ENCODE measurements at regions not wholly inside any gene's neighbourhood (a gene's known extent, or its start where the extent isn't known, plus 50 kb on each side); places are given as distances from the start of the nearest gene placed in this dataset.

- DNase-seq (ENCODE audit: low read depth), result no peak
These were observed 298.6 kb upstream of the AKR1E2 start for GRCh38 chr10:4527281-4527970.

- DNase-seq (ENCODE audit: low read depth), result no peak
These were observed 299.7 kb upstream of the AKR1E2 start for GRCh38 chr10:4526311-4526731.

GRCh38 chr10:4525103-4525502, 300.9 kb upstream of the AKR1E2 start:
- DNase-seq (ENCODE audit: low read depth), result no peak

GRCh38 chr10:4522296-4523000, 303.6 kb upstream of the AKR1E2 start:
- no peak for DNase-seq (ENCODE audit: low read depth)

- peak; percentile 92 for DNase-seq (ENCODE audit: low read depth)
These were observed 306.2 kb upstream of the AKR1E2 start for GRCh38 chr10:4519658-4520402.

GRCh38 chr10:4517746-4518145, 308.3 kb upstream of the AKR1E2 start:
- no peak for DNase-seq (ENCODE audit: low read depth)

GRCh38 chr10:4515721-4516120, 310.3 kb upstream of the AKR1E2 start:
- no peak for DNase-seq (ENCODE audit: low read depth)

- DNase-seq (ENCODE audit: low read depth), result no peak
These were observed 311.4 kb upstream of the AKR1E2 start for GRCh38 chr10:4514445-4515108.

GRCh38 chr10:4512671-4513240, 313.3 kb upstream of the AKR1E2 start:
- DNase-seq (ENCODE audit: low read depth), result peak; percentile 86

- no peak for DNase-seq (ENCODE audit: low read depth)
These were observed 313.8 kb upstream of the AKR1E2 start for GRCh38 chr10:4512196-4512595.

GRCh38 chr10:4511509-4511908, 314.5 kb upstream of the AKR1E2 start:
- DNase-seq (ENCODE audit: low read depth), result peak; percentile 38

GRCh38 chr10:4509405-4509804, 316.6 kb upstream of the AKR1E2 start:
- DNase-seq (ENCODE audit: low read depth), result no peak

- DNase-seq (ENCODE audit: low read depth), result no peak
These were observed 319.9 kb upstream of the AKR1E2 start for GRCh38 chr10:4506095-4506494.

GRCh38 chr10:4504550-4504949, 321.5 kb upstream of the AKR1E2 start:
- DNase-seq (ENCODE audit: low read depth), result no peak

- DNase-seq (ENCODE audit: low read depth), result peak; percentile 76
These were observed 322.9 kb upstream of the AKR1E2 start for GRCh38 chr10:4503076-4503475.

- no peak for DNase-seq (ENCODE audit: low read depth)
These were observed 324.7 kb upstream of the AKR1E2 start for GRCh38 chr10:4501306-4501705.

GRCh38 chr10:4498711-4499251, 327.2 kb upstream of the AKR1E2 start:
- peak; percentile 90 for DNase-seq (ENCODE audit: low read depth)

GRCh38 chr10:4494551-4494950, 331.5 kb upstream of the AKR1E2 start:
- DNase-seq (ENCODE audit: low read depth), result no peak

- no peak for DNase-seq (ENCODE audit: low read depth)
These were observed 333.8 kb upstream of the AKR1E2 start for GRCh38 chr10:4492202-4492601.

- DNase-seq (ENCODE audit: low read depth), result peak; percentile 62
These were observed 337.1 kb upstream of the AKR1E2 start for GRCh38 chr10:4488904-4489303.

- DNase-seq (ENCODE audit: low read depth), result no peak
These were observed 340.4 kb upstream of the AKR1E2 start for GRCh38 chr10:4485636-4486035.

- DNase-seq (ENCODE audit: low read depth), result no peak
These were observed 342.2 kb upstream of the AKR1E2 start for GRCh38 chr10:4483811-4484210.
